ENCODE measurements at regions not wholly inside any gene's neighbourhood (a gene's known extent, or its start where the extent isn't known, plus 50 kb on each side); places are given as distances from the start of the nearest gene placed in this dataset.

GRCh38 chr9:93730217-93730616, 153.8 kb downstream of the PHF2 start:
- no peak for DNase-seq (ENCODE audit: low spot score)
